Cardiac muscle cell (in vitro differentiated cells and primary cell): ENCODE measurements at regions not wholly inside any gene's neighbourhood (a gene's known extent, or its start where the extent isn't known, plus 50 kb on each side); places are given as distances from the start of the nearest gene placed in this dataset.

Experiments used
- DNase-seq, 2 donors: peaks; one replicate each; pipeline versions ENCODE4 v3.0.0 to v3.0.0-alpha.2; 2010 to 2017; ENCODE audit warnings: low read depth in 1 of 2, low spot score in 1 of 2
- H3K27ac ChIP-seq: fragments of 200-600 bp; sonication (generic); 2 replicates; pipeline ENCODE4 v1.5.1; 2016
- H3K27me3 ChIP-seq: fragments of 200-600 bp; sonication (generic); 2 replicates; pipeline ENCODE4 v1.6.0; 2016; ENCODE audit warnings: control low read depth
- H3K36me3 ChIP-seq: fragments of 200-600 bp; sonication (generic); 2 replicates; pipeline ENCODE4 v1.5.1; 2016; ENCODE audit warnings: control low read depth
- H3K4me1 ChIP-seq: fragments of 200-600 bp; sonication (generic); 2 replicates; pipeline ENCODE4 v1.8.1; 2017; ENCODE audit warnings: low read depth, mild to moderate bottlenecking, mixed run types
- H3K4me3 ChIP-seq: fragments of 200-600 bp; sonication (generic); 2 replicates; pipeline ENCODE4 v1.5.1; 2016; ENCODE audit warnings: mild to moderate bottlenecking
- H3K9me3 ChIP-seq: fragments of 200-600 bp; sonication (generic); 2 replicates; pipeline ENCODE4 v1.5.1; 2017; ENCODE audit warnings: low read depth, mild to moderate bottlenecking, control low read depth
- TF ChIP-seq, protein P1 (sequence below): IDR thresholded peaks from 2 replicates; pipeline ENCODE4 v1.5.1; 2012; ENCODE audit warnings: low read depth, mild to moderate bottlenecking, low read length

DNA sequence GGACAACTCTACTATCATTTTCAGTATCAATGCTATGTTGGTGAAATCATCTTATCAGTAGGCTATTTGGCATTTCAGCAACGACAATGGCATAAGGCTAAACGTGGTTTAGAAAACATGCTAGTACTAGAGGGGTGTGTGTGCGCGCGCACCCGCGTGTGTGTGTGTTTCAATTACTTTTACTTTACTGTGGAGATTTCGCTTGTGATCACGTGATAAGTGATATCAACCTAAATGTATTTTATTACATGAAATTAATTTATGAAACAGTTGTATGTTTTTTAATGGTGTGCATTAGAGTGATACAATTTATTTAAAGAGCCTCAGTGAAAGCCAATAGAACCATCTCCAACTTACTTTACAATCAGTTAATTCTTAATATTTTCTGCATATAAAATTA, 587.9 kb upstream of the ITGA1 start:
- no peak overlapping the region for H3K4me3 ChIP-seq
- DNase-seq: no peak

DNA sequence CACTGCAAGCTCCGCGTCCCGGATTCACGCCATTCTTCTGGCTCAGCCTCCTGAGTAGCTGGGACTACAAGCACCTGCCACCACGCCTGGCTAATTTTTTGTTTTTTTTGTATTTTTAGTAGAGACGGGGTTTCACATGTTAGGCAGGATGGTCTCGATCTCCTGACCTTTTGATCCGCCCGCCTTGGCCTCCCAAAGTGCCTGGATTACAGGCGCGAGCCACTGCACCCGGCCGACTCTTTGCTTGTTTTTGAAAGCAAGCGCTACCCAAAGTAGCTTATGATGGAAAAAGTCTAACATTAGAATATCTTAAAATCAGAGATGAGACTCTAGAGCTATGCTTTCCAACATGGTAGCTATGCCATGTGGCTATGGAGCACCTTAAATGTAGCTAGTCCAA, 585.5 kb upstream of the ITGA1 start:
- TF ChIP-seq, protein P1, sequence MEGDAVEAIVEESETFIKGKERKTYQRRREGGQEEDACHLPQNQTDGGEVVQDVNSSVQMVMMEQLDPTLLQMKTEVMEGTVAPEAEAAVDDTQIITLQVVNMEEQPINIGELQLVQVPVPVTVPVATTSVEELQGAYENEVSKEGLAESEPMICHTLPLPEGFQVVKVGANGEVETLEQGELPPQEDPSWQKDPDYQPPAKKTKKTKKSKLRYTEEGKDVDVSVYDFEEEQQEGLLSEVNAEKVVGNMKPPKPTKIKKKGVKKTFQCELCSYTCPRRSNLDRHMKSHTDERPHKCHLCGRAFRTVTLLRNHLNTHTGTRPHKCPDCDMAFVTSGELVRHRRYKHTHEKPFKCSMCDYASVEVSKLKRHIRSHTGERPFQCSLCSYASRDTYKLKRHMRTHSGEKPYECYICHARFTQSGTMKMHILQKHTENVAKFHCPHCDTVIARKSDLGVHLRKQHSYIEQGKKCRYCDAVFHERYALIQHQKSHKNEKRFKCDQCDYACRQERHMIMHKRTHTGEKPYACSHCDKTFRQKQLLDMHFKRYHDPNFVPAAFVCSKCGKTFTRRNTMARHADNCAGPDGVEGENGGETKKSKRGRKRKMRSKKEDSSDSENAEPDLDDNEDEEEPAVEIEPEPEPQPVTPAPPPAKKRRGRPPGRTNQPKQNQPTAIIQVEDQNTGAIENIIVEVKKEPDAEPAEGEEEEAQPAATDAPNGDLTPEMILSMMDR: no peak
- Histone ChIP-seq H3K4me1 (no peaks in the 10 kb centered on the region), H3K27me3 (no peaks in the 10 kb centered on the region), H3K9me3 (no peaks in the 10 kb centered on the region), H3K27ac (no peak overlapping the region), H3K4me3 (no peak overlapping the region), H3K36me3 (no peaks in the 10 kb centered on the region)
- DNase-seq: no peak

More for the DNA sequence above, 587.9 kb upstream of the ITGA1 start:
- TF ChIP-seq, protein P1: no peak
- H3K36me3 ChIP-seq: no peaks in the 10 kb centered on the region
- H3K27me3 ChIP-seq: no peaks in the 10 kb centered on the region
- no peaks in the 10 kb centered on the region for H3K4me1 ChIP-seq
- no peaks in the 10 kb centered on the region for H3K9me3 ChIP-seq
- no peak overlapping the region for H3K27ac ChIP-seq

DNA sequence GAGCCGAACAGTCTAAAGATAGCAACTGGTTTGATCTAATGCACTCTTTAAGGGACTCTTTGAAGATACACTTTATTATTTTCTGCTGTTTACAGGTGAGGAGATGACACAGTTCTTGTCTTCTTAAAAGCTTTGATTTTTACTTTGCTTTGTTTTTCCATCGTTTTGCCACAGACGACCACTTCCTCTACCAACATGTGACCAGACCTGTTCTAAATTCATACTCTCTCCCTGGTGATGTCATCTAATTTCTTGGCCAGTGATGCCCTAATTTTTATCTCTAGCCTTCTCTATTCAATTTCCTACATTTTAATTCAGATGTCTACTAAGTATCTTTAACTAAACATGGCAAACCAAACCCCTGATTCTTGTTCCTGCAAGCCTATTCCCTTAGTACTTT, 583.4 kb upstream of the ITGA1 start:
- Histone ChIP-seq H3K27ac (no peak overlapping the region), H3K9me3 (no peaks in the 10 kb centered on the region), H3K27me3 (no peaks in the 10 kb centered on the region), H3K36me3 (no peaks in the 10 kb centered on the region), H3K4me3 (no peak overlapping the region), H3K4me1 (no peaks in the 10 kb centered on the region)
- no peak for DNase-seq
- TF ChIP-seq, protein P1: no peak
